Fibroblast of villous mesenchyme (primary cell): ENCODE measurements at regions not wholly inside any gene's neighbourhood (a gene's known extent, or its start where the extent isn't known, plus 50 kb on each side); places are given as distances from the start of the nearest gene placed in this dataset.

Experiments used
- DNase-seq: peaks from one replicate; pipeline ENCODE4 v3.0.0-alpha.2; 2010; ENCODE audit warnings: low read depth
- H3K4me3 ChIP-seq: 2 replicates; pipeline ENCODE4 v1.5.1; 2011; ENCODE audit warnings: low read depth, mild to moderate bottlenecking, low read length
- TF ChIP-seq, protein P1 (sequence below): IDR thresholded peaks from 2 replicates; pipeline ENCODE4 v1.5.1; 2012; ENCODE audit warnings: low read depth, mild to moderate bottlenecking, low read length; ENCODE audit not compliant: insufficient read depth

DNA sequence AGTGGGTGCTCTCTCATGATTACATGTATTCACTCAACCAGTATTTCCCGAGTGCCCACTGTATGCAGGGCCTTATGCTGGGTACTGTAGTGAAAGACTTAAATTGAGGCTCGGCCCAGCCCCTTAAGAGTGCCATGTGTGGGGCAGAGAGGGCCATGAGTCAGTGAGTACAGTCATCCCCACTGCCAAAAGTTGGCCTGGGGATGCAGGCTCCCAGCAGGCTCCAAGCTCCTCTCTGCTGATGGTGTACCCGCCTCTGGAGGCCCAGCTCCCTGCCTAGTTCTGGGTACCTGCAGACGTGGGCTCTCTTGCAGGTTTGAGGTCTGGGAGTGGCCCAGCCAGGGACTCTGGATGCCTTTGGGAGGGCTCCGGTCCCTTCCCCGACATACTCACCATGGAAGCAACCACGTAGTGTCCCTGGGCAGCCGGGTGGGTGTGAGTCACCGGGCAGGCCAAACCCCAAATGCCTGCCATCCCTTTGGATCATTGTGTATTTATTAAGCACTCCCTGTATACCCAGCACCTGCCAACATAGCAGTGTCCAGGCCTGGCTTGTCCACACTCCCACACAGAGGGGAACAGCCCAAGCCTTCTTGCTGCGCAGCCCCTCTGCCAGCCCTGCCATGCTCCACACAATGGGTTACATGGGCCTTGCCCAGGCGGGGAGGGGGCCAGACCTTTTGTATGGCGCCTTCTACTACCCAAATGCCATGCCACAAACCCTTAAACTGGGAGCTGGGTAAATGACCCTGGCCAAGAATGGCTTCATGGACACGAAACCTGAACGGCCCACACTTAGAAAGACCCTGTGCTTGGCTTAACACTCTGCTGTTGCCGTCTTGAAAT lies 153.6 kb downstream of the VEGFA start:
- H3K4me3 ChIP-seq: no peak overlapping the region
- no peak for DNase-seq
- TF ChIP-seq, protein P1, sequence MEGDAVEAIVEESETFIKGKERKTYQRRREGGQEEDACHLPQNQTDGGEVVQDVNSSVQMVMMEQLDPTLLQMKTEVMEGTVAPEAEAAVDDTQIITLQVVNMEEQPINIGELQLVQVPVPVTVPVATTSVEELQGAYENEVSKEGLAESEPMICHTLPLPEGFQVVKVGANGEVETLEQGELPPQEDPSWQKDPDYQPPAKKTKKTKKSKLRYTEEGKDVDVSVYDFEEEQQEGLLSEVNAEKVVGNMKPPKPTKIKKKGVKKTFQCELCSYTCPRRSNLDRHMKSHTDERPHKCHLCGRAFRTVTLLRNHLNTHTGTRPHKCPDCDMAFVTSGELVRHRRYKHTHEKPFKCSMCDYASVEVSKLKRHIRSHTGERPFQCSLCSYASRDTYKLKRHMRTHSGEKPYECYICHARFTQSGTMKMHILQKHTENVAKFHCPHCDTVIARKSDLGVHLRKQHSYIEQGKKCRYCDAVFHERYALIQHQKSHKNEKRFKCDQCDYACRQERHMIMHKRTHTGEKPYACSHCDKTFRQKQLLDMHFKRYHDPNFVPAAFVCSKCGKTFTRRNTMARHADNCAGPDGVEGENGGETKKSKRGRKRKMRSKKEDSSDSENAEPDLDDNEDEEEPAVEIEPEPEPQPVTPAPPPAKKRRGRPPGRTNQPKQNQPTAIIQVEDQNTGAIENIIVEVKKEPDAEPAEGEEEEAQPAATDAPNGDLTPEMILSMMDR: no peak

DNA sequence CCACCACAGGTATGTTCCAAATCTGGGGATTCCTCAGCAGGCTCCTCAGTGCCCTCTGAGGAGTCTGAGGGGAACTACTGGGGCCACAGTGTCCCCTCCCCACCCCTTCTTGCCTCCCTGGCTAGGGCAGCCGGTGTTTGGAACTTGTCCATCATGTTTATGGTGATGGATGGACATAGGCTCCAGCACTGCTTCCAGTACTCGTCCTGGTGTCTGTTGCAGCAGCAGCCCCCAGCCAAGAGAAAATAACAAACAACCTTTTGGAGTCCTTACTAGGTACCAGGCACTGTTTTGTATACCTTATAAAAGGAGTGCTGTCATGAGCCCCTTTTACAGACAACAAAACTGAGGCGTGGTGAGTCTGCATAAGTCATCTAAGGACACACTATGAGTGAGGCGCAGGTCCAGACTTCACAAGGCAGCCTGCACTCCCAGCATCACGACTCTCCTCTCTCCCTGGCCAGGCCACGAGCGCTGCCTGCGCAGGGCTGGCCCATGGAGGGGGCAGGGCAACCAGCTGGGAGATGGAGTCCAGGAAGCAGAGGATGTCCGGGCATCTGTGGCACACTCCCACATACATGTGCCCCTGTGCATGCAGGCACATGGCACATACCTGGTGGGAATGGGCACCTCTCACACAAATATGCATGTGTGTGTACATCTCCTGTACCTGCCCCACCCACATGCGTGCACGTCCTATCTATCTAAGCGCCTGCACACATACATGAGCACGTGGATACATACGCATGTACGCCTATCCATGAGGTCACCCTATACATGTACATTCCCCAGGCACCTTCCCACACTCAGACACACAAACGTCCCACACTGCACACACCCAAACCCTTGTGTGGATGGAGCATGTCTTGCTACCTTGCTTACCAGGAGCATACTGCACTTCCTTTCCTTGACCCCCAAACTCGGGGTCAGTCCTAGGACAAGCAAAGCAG lies 152.7 kb downstream of the VEGFA start:
- no peak overlapping the region for H3K4me3 ChIP-seq

DNA sequence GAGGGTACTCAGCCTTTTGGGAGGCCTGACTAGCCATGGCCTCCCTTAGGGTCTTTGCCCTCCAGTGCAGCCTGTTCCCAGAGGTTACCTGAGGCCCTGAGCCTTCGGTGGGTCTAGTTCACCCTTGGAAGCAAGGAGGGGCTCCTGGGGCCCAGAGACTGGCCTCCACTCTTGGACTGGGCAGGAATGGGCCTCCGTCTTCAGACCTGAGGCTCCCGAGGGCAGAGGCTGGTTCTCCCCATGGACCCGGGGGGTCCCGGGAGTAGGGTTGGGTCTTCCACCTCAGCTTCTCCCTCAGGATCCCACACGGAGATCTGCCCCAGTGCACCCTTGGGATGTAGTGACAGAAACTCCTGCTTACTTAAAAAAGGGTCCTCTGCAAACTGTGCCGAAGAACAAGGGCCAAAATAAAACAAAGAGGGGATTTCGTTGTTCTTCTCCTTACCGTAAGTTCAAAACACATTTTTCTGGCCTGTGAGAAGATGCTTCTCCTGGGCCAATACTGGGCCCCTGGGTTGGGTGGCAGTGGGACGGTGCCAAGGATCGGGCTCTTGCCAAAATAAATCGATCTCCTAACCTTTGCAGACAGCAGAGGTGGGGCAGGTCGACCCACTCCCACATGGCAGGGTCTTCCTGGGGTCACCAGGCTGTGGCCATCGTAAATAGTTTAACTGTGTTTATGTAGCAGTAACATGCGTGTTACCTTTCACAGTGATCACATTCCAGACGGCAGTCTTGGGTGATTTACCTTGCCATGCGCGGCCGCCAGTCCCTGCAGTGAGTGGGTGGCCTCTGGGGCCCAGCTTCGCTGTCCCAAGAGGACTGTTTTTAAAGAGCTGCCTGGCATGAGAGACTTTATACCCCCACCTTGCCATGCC lies 151.8 kb downstream of the VEGFA start:
- no peak for DNase-seq
- TF ChIP-seq, protein P1: no peak
- H3K4me3 ChIP-seq: no peak overlapping the region

More for the DNA sequence above, 152.7 kb downstream of the VEGFA start:
- no peak for DNase-seq
- TF ChIP-seq, protein P1: no peak

DNA sequence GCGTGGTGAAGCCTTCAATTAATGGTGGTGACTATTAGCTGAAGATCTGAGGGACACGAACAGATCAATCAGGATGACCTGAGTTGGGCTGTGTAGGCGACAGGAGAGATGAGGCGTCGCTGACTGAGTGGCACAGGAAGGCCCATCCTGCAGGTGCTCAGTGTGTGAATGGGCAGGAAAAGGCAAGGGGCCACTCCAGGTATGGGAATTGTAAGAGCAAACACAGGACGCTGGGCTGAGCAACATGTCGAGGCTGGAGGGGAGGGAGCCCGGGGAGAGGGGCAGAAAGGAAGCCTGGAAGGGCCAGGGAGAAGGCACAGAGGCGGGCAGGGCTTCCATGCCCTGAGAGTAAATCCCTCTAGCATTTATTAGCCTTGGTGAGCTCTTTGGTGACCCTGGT lies 151.0 kb downstream of the VEGFA start:
- DNase-seq: no peak
- H3K4me3 ChIP-seq: no peak overlapping the region
- TF ChIP-seq, protein P1: no peak

DNA sequence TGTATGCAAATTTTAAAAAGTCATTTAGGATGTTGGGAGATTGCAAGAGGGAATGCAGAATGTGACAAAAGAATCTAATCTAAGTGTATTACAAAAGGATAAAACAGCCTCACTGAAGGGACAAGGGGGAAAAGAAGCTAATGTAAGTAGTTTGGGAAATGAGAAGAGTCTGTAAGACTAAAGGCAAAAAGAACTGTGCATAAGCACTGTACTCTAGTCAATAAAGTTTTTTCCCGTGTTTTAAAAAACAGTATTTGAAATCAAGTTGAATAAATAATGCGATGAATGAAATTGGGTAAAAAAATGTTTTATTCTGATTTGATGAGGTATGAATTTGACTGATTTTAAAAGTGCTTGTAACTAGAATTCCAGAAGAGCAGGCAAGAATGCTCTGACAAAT lies 149.8 kb downstream of the VEGFA start:
- no peak overlapping the region for H3K4me3 ChIP-seq
- no peak for DNase-seq
- TF ChIP-seq, protein P1: no peak

DNA sequence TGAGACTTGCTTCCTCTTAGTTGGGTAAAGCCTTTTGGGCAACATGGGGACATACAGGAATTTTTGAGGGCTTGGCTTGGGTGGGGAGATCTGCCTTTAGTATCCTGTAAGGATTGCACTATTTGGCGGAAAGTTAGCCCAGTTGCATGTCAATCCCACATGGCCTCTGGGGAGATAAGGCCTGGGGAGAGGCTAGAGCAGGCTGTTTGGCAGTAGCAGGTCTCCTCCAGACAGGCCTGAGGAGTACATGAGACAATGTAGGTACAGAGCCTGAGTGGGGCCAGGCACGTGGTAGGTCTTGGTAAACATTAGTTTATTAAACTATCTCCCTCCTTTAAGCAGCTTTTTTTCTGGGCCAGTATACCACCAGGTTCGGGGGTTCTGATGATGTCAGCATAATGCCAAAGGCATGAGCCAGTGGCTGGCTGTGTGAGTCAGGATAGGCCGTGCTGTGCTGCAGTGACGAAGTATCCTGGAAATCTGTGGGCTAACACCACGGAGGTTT lies 147.9 kb downstream of the VEGFA start:
- no peak overlapping the region for H3K4me3 ChIP-seq
- DNase-seq: no peak
- TF ChIP-seq, protein P1: no peak
